ENCODE measurements at regions not wholly inside any gene's neighbourhood (a gene's known extent, or its start where the extent isn't known, plus 50 kb on each side); places are given as distances from the start of the nearest gene placed in this dataset.
"Not testable (repeated sequence)": the region's sequence is repeated elsewhere in the genome, so short reads cannot be mapped to it uniquely, and the experiment has no call there.

DNA sequence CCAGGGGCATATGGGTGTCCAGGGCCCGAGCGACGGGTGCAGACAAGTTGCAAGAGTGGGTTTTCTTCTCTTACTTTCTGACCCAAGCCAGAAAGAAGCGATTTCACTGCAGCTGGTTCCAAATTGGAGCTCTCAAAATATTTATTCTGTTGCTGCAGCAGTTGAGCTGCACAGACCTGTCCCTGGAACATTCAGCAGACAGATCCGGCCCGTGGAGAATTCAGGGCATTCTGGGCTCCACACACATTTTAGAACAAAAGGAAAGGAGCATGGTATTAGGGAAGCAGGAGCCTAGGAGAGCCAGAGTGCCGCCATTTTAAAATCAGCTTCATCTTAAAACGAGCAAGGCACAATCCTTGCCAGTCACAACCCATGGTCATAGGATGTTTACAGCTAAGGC lies 135.3 kb upstream of the TPM1 start:
- DNase-seq: no peak

DNA sequence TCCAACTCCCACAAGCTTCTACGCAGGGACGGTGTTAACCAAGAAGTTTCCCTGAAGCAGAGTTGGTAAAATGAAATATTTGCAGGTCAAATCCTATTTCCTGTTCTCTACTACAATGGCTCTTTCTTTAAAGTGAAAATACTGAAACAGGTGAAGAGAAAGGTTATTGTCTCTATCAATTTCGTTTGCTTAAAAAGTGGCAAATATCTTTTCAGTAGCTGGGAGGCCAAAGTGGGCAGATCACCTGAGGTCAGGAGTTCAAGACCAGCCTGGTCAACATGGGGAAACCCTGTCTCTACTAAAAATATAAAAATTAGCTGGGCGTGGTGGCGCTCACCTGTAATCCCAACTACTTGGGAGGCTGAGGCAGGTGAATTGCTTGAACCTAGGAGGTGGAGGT lies 134.2 kb upstream of the TPM1 start:
- DNase-seq: not testable (repeated sequence)

- DNase-seq: no peak
Observed at GRCh38 chr15:62909257-62909656, 133.3 kb upstream of the TPM1 start.

GRCh38 chr15:62912282-62912681 lies 130.3 kb upstream of the TPM1 start:
- no peak for DNase-seq

- no peak for DNase-seq
Observed at GRCh38 chr15:62912808-62913207, 129.7 kb upstream of the TPM1 start.

- DNase-seq: no peak
Observed at GRCh38 chr15:62913246-62913645, 129.3 kb upstream of the TPM1 start.

DNA sequence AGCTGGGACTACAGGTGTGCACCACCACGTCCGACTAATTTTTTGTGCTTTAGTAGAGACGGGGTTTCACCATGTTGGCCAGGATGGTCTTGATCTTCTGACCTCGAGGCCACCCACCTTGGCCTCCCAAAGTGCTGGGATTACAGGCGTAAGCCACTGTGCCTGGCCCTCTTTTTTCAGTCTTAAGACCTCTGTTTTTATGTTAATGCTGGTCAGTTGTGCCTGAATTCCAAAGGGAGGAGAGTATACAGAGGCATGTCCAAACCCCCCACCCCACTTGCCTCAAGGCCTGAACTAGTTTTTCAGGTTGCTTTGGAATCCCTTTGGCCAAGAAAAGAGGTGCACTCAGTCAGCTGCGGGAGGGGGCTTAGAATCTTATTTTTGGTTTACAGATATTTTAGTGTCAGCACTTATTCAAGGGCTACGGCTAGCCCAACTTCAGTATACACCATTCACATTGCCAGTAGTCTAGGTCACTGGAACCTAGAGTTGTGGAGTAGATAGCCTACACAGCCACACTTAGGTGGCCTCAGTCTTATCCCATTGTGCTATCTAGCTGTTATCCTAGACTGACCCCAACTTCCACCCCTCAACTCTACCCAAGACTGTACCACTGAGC lies 128.0 kb upstream of the TPM1 start:
- DNase-seq: no peak

DNA sequence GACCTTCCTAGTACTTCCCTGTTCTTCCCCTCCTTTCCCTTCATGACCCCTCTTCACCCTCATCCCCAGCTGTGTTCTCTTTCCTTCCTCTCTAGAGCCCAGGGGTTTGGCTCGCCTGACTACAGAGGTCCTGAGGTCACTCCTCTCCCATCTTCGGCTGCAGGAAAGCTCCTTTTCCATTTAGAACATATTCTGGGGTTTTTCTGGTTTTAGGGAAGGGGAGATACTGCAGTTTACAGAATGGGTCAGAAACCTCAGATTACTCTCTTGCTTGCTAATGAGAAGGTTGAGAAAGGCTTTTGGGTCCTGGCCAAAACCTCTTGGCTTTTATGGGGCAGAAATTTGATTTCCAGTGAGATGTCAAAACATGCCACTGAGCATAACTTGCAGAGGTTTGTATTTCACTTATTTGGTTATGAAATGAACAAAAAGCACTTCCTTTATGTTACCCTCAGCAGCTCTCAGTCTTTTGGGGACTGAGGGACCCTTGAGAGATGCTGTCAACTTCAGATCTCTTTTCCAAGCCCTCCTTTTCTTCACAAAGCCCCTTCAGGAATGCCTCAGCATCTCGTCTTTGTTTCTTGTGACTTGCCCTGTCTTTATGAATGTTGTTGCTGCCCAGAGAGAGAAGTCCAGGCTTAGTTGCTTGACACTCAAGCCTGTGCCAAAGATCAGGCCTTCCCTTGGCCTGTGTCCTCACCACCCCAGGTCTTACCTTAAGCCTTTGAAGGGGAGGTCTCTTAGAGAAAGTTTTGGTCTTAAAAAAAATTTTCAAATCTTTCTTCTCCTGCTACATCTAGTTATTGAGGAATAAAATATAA lies 121.7 kb upstream of the TPM1 start:
- no peak for DNase-seq

GRCh38 chr15:62922514-62922913 lies 120.0 kb upstream of the TPM1 start:
- DNase-seq: no peak

DNA sequence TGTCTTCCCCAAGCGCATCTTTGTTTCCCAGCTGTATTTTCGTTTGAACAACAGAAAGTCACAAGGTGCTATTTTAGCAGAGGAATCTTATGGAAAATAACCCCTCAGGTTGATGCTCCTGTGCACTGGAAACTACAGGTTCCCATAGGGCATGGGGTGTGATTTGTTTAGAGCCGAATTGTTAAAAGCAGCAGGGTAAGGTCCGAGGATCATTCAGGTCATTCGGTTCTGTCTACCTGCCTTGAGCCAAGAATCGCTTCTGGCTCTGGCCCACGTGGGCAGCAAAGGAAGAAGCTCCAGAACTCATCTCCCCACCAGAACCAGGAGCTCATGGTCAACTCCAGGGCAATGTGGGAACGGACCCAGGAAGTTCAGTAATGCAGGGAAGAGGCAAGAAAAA lies 116.7 kb upstream of the TPM1 start:
- no peak for DNase-seq

DNA sequence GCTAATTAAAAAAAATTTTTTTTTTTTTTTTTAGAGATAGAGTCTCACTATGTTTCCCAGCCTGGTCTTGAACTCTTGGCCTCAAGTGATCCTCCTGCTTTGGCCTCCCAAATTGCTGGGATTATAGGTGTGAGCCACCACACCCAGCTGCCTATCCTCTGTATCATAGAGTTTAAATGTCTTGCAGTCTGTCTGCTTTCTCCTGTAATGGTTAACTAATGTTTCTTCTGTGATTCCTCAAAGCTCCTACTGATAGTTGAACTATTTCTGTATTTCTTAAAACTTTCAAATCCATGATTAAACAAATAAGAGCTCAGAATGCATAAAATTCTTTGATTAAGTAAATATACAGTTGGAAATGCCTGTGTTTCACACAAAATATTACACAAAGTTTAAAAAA lies 115.4 kb upstream of the TPM1 start:
- no peak for DNase-seq

DNA sequence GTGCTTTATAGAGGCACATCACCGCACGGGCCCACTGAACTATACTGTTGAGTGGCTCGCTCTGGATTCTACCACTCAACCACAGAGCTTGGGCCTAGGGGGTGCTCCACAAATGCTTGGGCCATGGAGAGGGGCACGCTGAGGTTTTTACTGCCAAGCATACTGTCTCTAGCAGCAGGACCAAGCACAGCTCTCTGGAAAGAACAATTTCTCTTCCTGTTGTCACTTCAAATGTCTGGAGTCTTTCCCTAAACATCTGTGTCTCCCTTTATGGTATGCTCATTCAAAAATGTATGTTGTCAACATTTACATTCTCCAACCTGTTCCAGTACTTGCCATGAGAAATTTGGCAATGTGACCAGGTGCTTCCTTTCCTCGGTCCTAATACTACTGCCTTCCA lies 114.7 kb upstream of the TPM1 start:
- no peak for DNase-seq

- no peak for DNase-seq
Observed at GRCh38 chr15:62928242-62928999, 114.1 kb upstream of the TPM1 start.

DNA sequence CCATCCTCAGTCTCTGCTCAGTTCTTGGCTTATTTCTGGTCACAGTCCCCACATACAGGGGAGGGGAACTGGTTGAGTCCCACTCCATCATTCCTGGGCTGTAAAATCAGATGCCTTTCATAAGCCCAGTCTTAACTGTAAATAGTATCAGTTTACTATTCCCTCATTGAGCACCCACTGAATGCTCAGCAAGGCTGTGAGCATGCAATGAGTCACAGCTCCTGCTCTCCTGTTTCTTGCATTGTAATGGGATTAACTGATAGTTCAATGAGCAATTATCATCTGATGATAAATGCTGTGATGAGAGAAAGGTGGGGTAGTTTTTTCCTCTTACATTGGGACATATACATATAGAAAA lies 113.6 kb upstream of the TPM1 start:
- no peak for DNase-seq

- no peak for DNase-seq
Observed at GRCh38 chr15:62931650-62932049, 110.9 kb upstream of the TPM1 start.

GRCh38 chr15:62932436-62932835 lies 110.1 kb upstream of the TPM1 start:
- DNase-seq: no peak

DNA sequence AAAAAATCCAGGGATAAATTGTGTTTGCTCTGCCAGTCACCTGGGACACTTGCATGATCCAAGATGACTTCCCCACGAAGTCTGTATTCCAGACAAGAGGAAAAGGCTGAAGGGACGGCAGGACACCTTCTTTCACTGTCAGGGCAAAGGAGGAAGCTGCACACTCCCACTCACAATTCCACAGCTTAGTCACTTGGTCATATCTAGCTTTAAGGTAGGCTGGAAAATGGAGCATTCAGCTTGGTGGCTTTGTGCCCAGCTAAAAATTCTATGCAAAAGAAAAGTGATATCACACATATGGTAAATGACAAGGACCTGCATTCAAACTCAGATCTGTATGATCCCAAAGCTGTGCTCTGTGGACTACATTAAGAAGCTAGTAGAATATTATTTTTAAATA lies 109.2 kb upstream of the TPM1 start:
- no peak for DNase-seq

GRCh38 chr15:62934236-62934971 lies 108.1 kb upstream of the TPM1 start:
- DNase-seq: no peak

GRCh38 chr15:62935300-62936081 lies 107.1 kb upstream of the TPM1 start:
- DNase-seq: no peak

DNA sequence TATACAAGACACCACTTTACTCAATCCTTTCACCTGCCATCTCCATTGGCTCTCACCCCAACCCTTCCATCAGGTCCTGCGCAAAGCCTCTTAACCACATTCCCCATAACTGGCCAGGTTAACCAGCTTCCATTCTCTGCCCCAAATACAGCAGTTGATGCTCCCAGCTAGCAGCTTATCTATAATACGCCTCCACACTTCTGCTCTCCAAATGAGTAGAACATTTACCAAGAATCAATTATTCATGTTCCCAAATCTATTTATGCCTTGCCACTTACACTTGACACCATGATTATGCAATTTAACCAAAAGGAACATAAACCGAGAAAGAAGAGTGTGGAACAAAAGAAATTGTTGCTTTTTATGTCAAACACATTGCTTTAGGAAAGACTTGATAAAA lies 103.7 kb upstream of the TPM1 start:
- DNase-seq: no peak

- no peak for DNase-seq
Observed at GRCh38 chr15:62940093-62940754, 102.3 kb upstream of the TPM1 start.

DNA sequence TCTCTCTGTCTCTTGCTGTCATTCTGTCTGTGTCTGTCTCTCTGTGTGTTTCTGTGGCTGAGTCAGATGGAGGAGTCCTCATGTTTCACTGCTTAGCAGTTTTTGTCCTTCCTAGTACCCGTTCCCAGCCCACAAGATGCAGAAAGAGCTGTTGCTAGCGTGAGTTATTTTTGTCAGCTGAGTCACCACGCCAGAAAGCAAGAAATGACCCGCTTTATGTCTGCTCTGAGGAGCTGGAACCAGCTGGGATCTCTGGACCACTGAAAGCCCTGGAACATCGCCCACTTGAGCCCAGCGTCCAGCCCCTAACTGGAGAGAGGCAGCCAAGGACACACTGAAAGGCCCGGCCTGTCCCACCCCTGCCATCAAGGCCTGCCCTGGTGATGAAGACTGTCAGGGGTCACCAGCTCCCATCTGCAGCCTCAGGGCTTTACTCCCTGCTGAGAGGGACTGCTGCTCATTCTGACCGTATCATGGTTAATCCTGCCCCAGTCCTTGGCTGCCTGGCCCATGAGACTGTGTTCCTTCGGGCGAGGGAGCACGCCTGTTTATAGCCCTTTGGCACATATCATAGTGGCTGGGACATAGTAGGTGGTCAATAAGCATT lies 101.7 kb upstream of the TPM1 start:
- DNase-seq: no peak

Measured in DMS153 (cell line).